HG02610 (cell line): ENCODE measurements at regions not wholly inside any gene's neighbourhood (a gene's known extent, or its start where the extent isn't known, plus 50 kb on each side); places are given as distances from the start of the nearest gene placed in this dataset.

Experiments
- ATAC-seq: cut with Tn5 transposase; IDR thresholded peaks from one replicate; pipeline ENCODE4 v1.9.1; 2021; ENCODE audit warnings: mild to moderate bottlenecking, moderate library complexity; ENCODE audit not compliant: unreplicated experiment

- ATAC-seq, result no peak
Observed at GRCh38 chr2:76330865-76331264, 620.1 kb upstream of the GCFC2 start.

- ATAC-seq, result no peak
Observed at GRCh38 chr2:76326636-76327035, 615.9 kb upstream of the GCFC2 start.

- no peak for ATAC-seq
Observed at GRCh38 chr2:76323381-76323780, 612.7 kb upstream of the GCFC2 start.

- ATAC-seq, result no peak
Observed at GRCh38 chr2:76320716-76321115, 610.0 kb upstream of the GCFC2 start.

GRCh38 chr2:76318848-76319360 is 608.2 kb upstream of the GCFC2 start:
- ATAC-seq, result no peak

GRCh38 chr2:76316691-76317090 is 606.0 kb upstream of the GCFC2 start:
- ATAC-seq, result no peak

- ATAC-seq, result no peak
Observed at GRCh38 chr2:76314271-76315020, 603.7 kb upstream of the GCFC2 start.

- no peak for ATAC-seq
Observed at GRCh38 chr2:76312236-76312635, 601.5 kb upstream of the GCFC2 start.

- no peak for ATAC-seq
Observed at GRCh38 chr2:76311728-76312127, 601.0 kb upstream of the GCFC2 start.

GRCh38 chr2:76310894-76311633 is 600.3 kb upstream of the GCFC2 start:
- no peak for ATAC-seq

- ATAC-seq, result no peak
Observed at GRCh38 chr2:76307495-76307894, 596.8 kb upstream of the GCFC2 start.

GRCh38 chr2:76298041-76298440 is 587.3 kb upstream of the GCFC2 start:
- no peak for ATAC-seq

GRCh38 chr2:76296438-76296837 is 585.7 kb upstream of the GCFC2 start:
- no peak for ATAC-seq

- no peak for ATAC-seq
Observed at GRCh38 chr2:76295762-76296161, 585.0 kb upstream of the GCFC2 start.

GRCh38 chr2:76288598-76288997 is 577.9 kb upstream of the GCFC2 start:
- no peak for ATAC-seq

- no peak for ATAC-seq
Observed at GRCh38 chr2:76288146-76288545, 577.4 kb upstream of the GCFC2 start.

- ATAC-seq, result no peak
Observed at GRCh38 chr2:76283350-76283749, 572.6 kb upstream of the GCFC2 start.

GRCh38 chr2:76281156-76281841 is 570.6 kb upstream of the GCFC2 start:
- ATAC-seq, result no peak

GRCh38 chr2:76280686-76281085 is 570.0 kb upstream of the GCFC2 start:
- ATAC-seq, result no peak

GRCh38 chr2:76279142-76279541 is 568.4 kb upstream of the GCFC2 start:
- no peak for ATAC-seq

GRCh38 chr2:76275788-76276187 is 565.1 kb upstream of the GCFC2 start:
- ATAC-seq, result no peak

- no peak for ATAC-seq
Observed at GRCh38 chr2:76274676-76275075, 564.0 kb upstream of the GCFC2 start.
